Left lung (tissue), 4 donors: ENCODE measurements at regions not wholly inside any gene's neighbourhood (a gene's known extent, or its start where the extent isn't known, plus 50 kb on each side); places are given as distances from the start of the nearest gene placed in this dataset.

Experiments used
- ATAC-seq: fragments of 200-7000 bp; cut with Tn5 transposase; one replicate; pipeline ENCODE4 v1.9.1; 2020; ENCODE audit warnings: moderate library complexity
- DNase-seq, 4 donors: peaks; one replicate each; pipeline ENCODE4 v3.0.0-alpha.2; 2013 to 2020
- H3K27ac ChIP-seq, 2 donors: fragments of 200-600 bp; sonication (generic) in 1 of 2; one replicate each; pipeline versions ENCODE4 v1.5.0 to v1.8.0; 2020 to 2021
- H3K27me3 ChIP-seq, 2 donors: fragments of 200-600 bp; sonication (generic) in 1 of 2; one replicate each; pipeline versions ENCODE4 v1.5.0 to v1.8.0; 2020 to 2021
- H3K36me3 ChIP-seq, 2 donors: fragments of 200-600 bp; sonication (generic) in 1 of 2; one replicate each; pipeline versions ENCODE4 v1.5.0 to v1.8.0; 2020 to 2021
- H3K4me1 ChIP-seq, 2 donors: fragments of 200-600 bp; one replicate each; pipeline ENCODE4 v1.8.0; 2021
- H3K4me3 ChIP-seq, 2 donors: fragments of 200-600 bp; sonication (generic) in 1 of 2; one replicate each; pipeline versions ENCODE4 v1.5.0 to v1.8.0; 2020 to 2021; ENCODE audit warnings: mild to moderate bottlenecking in 1 of 2
- H3K9me3 ChIP-seq, 2 donors: fragments of 200-600 bp; sonication (generic) in 1 of 2; one replicate each; pipeline versions ENCODE4 v1.5.0 to v1.8.0; 2020 to 2021
- CTCF ChIP-seq, 2 donors: fragments of 200-600 bp; sonication (generic) in 1 of 2; IDR thresholded peaks; one replicate each; pipeline versions ENCODE4 v1.5.0 to v1.8.0; 2021; ENCODE audit warnings: antibody characterized with exemption in 2 of 2
- intact Hi-C, 2 donors: fragments of 100-400 bp; cut with DNase I; formaldehyde crosslinking; loops; one replicate each; pipeline versions ENCODE4 v1.11.2 to v1.14.2; 2022
- donor health status: DM: no; HTN: yes; CAD: no.
- donor health status: DM: no; HTN: no; CAD: no.

GRCh38 chr12:125276567-125276966 is 211.3 kb downstream of the AACS start:
- H3K4me3 ChIP-seq, result no peak overlapping the region
- H3K27ac ChIP-seq, result no peak overlapping the region
- TF ChIP-seq CTCF (IDR thresholded peaks at IDR 0.05), result no peak
- no peaks in the 10 kb centered on the region for H3K9me3 ChIP-seq
- H3K36me3 ChIP-seq, result no peaks in the 10 kb centered on the region
- peaks cover 0 to 18% of the 10 kb centered on the region in 2 donors for H3K27me3 ChIP-seq
- no peak for DNase-seq
- intact Hi-C loops, result no loop called here
- no peaks in the 10 kb centered on the region for H3K4me1 ChIP-seq
- ATAC-seq, result no peak

- H3K36me3 ChIP-seq, result no peaks in the 10 kb centered on the region
- ATAC-seq, result no peak
- intact Hi-C loops, result no loop called here
- H3K27me3 ChIP-seq, result peaks cover 0 to 24% of the 10 kb centered on the region in 2 donors
- H3K9me3 ChIP-seq, result no peaks in the 10 kb centered on the region
- no peak overlapping the region for H3K4me3 ChIP-seq
- no peak overlapping the region for H3K27ac ChIP-seq
- no peak for DNase-seq
- no peak for TF ChIP-seq CTCF (IDR thresholded peaks at IDR 0.05)
- no peaks in the 10 kb centered on the region for H3K4me1 ChIP-seq
Measured at GRCh38 chr12:125280482-125281377, 215.5 kb downstream of the AACS start.

- TF ChIP-seq CTCF (IDR thresholded peaks at IDR 0.05), result no peak
- intact Hi-C loops, result no loop called here
- ATAC-seq (no peak), DNase-seq (no peak)
- Histone ChIP-seq H3K27me3 (peaks cover 0 to 24% of the 10 kb centered on the region in 2 donors), H3K4me3 (no peak overlapping the region), H3K36me3 (no peaks in the 10 kb centered on the region), H3K27ac (no peak overlapping the region), H3K4me1 (no peaks in the 10 kb centered on the region), H3K9me3 (no peaks in the 10 kb centered on the region)
Measured at GRCh38 chr12:125282921-125283320, 217.7 kb downstream of the AACS start.

- Histone ChIP-seq H3K27ac (no peak overlapping the region), H3K27me3 (peaks cover 0 to 28% of the 10 kb centered on the region in 2 donors), H3K4me1 (no peaks in the 10 kb centered on the region), H3K36me3 (no peaks in the 10 kb centered on the region), H3K9me3 (no peaks in the 10 kb centered on the region), H3K4me3 (no peak overlapping the region)
- ATAC-seq, result no peak
- no peak for DNase-seq
- intact Hi-C loops, result no loop called here
- TF ChIP-seq CTCF (IDR thresholded peaks at IDR 0.05), result no peak
Measured at GRCh38 chr12:125283521-125283920, 218.3 kb downstream of the AACS start.

GRCh38 chr12:125284087-125284486 is 218.9 kb downstream of the AACS start:
- no peaks in the 10 kb centered on the region for H3K4me1 ChIP-seq
- no peak for TF ChIP-seq CTCF (IDR thresholded peaks at IDR 0.05)
- H3K9me3 ChIP-seq, result no peaks in the 10 kb centered on the region
- peaks cover 0 to 34% of the 10 kb centered on the region in 2 donors for H3K27me3 ChIP-seq
- intact Hi-C loops, result no loop called here
- H3K36me3 ChIP-seq, result no peaks in the 10 kb centered on the region
- ATAC-seq, result no peak
- H3K4me3 ChIP-seq, result no peak overlapping the region
- no peak for DNase-seq
- H3K27ac ChIP-seq, result no peak overlapping the region
